Large intestine (tissue), 3 donors: ENCODE measurements at regions not wholly inside any gene's neighbourhood (a gene's known extent, or its start where the extent isn't known, plus 50 kb on each side); places are given as distances from the start of the nearest gene placed in this dataset.
"Not testable (repeated sequence)": the region's sequence is repeated elsewhere in the genome, so short reads cannot be mapped to it uniquely, and the experiment has no call there.

Experiments used
- DNase-seq, 2 donors: peaks; one replicate each; pipeline versions ENCODE4 v3.0.0 to v3.0.0-alpha.2; 2013
- H3K27ac ChIP-seq: one replicate; pipeline ENCODE4 v1.5.1; 2013; ENCODE audit warnings: low read length
- H3K27me3 ChIP-seq: 2 replicates; pipeline ENCODE4 v1.6.1; 2013; ENCODE audit warnings: low read length; ENCODE audit not compliant: control insufficient read depth, insufficient read depth
- H3K36me3 ChIP-seq: 2 replicates; pipeline ENCODE4 v1.6.1; 2013; ENCODE audit warnings: low read length; ENCODE audit not compliant: control insufficient read depth, insufficient read depth
- H3K4me1 ChIP-seq: one replicate; pipeline ENCODE4 v1.6.1; 2013; ENCODE audit warnings: low read length; ENCODE audit not compliant: control insufficient read depth, insufficient read depth
- H3K4me3 ChIP-seq: one replicate; pipeline ENCODE4 v1.5.1; 2013; ENCODE audit warnings: low read length
- H3K9me3 ChIP-seq: one replicate; pipeline ENCODE4 v1.6.1; 2013; ENCODE audit warnings: mild to moderate bottlenecking, low read depth, low read length, moderate library complexity; ENCODE audit not compliant: control insufficient read depth
- WGBS: methylation state at CpG from one replicate; pipeline ENCODE4 v1.1.5; 2013; ENCODE audit warnings: low lambda C conversion rate; ENCODE audit not compliant: insufficient coverage; 5-methylcytosine and 5-hydroxymethylcytosine counted together

GRCh38 chrX:89734367-89734766 lies 187.3 kb upstream of the TGIF2LX start:
- H3K27ac ChIP-seq, DNase-seq, H3K9me3 ChIP-seq, H3K36me3 ChIP-seq, H3K4me1 ChIP-seq, H3K27me3 ChIP-seq, H3K4me3 ChIP-seq: not testable (repeated sequence)
- no CpG with 5 or more reads among the region's 11 CpGs for WGBS

GRCh38 chrX:89756466-89756865 lies 165.2 kb upstream of the TGIF2LX start:
- not testable (repeated sequence) for H3K4me1 ChIP-seq, H3K27me3 ChIP-seq, H3K9me3 ChIP-seq, H3K27ac ChIP-seq, H3K4me3 ChIP-seq, H3K36me3 ChIP-seq, DNase-seq
- no CpG with 5 or more reads among the region's 4 CpGs for WGBS

- not testable (repeated sequence) for H3K27me3 ChIP-seq, H3K4me3 ChIP-seq, DNase-seq, H3K27ac ChIP-seq, H3K9me3 ChIP-seq, H3K4me1 ChIP-seq, H3K36me3 ChIP-seq
- WGBS = no CpG with 5 or more reads among the region's 1 CpG
Measured at GRCh38 chrX:89757767-89758166, 163.9 kb upstream of the TGIF2LX start.

- no CpG with 5 or more reads among the region's 5 CpGs for WGBS
- not testable (repeated sequence) for DNase-seq, H3K9me3 ChIP-seq, H3K4me3 ChIP-seq, H3K36me3 ChIP-seq, H3K27ac ChIP-seq, H3K4me1 ChIP-seq, H3K27me3 ChIP-seq
Measured at GRCh38 chrX:89759076-89759685, 162.5 kb upstream of the TGIF2LX start.

- WGBS = no CpG with 5 or more reads among the region's 3 CpGs
- H3K9me3 ChIP-seq, H3K36me3 ChIP-seq, H3K4me1 ChIP-seq, H3K27ac ChIP-seq, H3K4me3 ChIP-seq, H3K27me3 ChIP-seq, DNase-seq: not testable (repeated sequence)
Measured at GRCh38 chrX:89771639-89772038, 150.1 kb upstream of the TGIF2LX start.

- no CpG with 5 or more reads among the region's 3 CpGs for WGBS
- not testable (repeated sequence) for H3K4me3 ChIP-seq, DNase-seq
Measured at GRCh38 chrX:89811440-89811839, 110.3 kb upstream of the TGIF2LX start.

GRCh38 chrX:89839723-89840122 lies 82.0 kb upstream of the TGIF2LX start:
- H3K36me3 ChIP-seq, H3K27ac ChIP-seq, H3K4me3 ChIP-seq, H3K9me3 ChIP-seq, H3K27me3 ChIP-seq, DNase-seq, H3K4me1 ChIP-seq: not testable (repeated sequence)
- WGBS = no CpG with 5 or more reads among the region's 6 CpGs

More at GRCh38 chrX:89811440-89811839, 110.3 kb upstream of the TGIF2LX start:
- not testable (repeated sequence) for H3K27me3 ChIP-seq, H3K9me3 ChIP-seq, H3K36me3 ChIP-seq, H3K27ac ChIP-seq, H3K4me1 ChIP-seq

- not testable (repeated sequence) for H3K27ac ChIP-seq, H3K27me3 ChIP-seq, H3K36me3 ChIP-seq, H3K9me3 ChIP-seq, H3K4me1 ChIP-seq, H3K4me3 ChIP-seq
- DNase-seq = peak in 1 of 2 donors; percentile 0
- WGBS = no CpG with 5 or more reads among the region's 4 CpGs
Measured at GRCh38 chrX:89871662-89872061, 50.0 kb upstream of the TGIF2LX start.
